Left cardiac atrium (tissue), 4 donors: ENCODE measurements at regions not wholly inside any gene's neighbourhood (a gene's known extent, or its start where the extent isn't known, plus 50 kb on each side); places are given as distances from the start of the nearest gene placed in this dataset.
"Not testable (repeated sequence)": the region's sequence is repeated elsewhere in the genome, so short reads cannot be mapped to it uniquely, and the experiment has no call there.

Source experiments
- ATAC-seq, 2 donors: fragments of 200-7000 bp; cut with Tn5 transposase; one replicate each; pipeline ENCODE4 v1.9.1; 2020; ENCODE audit warnings: mild to moderate bottlenecking in 2 of 2, moderate library complexity in 2 of 2
- DNase-seq: peaks from one replicate; pipeline ENCODE4 v3.0.0-alpha.2; 2020
- intact Hi-C, 2 donors: fragments of 100-400 bp; cut with DNase I; formaldehyde crosslinking; loops; one replicate each; pipeline versions ENCODE4 v1.14.1 to v1.15.1; 2022 to 2023
- donor health status: DM: no; HTN: yes; CAD: no.
- donor health status: DM: no; HTN: yes; CAD: no; lungs with severe emphysema.
- donor health status: DM: yes; HTN: yes; CAD: no.
- donor health status: Dilated cardiomyopathy.

GRCh38 chr20:55074266-55074840, 599.0 kb downstream of the DOK5 start:
- intact Hi-C loops, DNase-seq, ATAC-seq: not testable (repeated sequence)

- DNase-seq (no peak), ATAC-seq (no peak)
- intact Hi-C loops, result no loop called here
These were observed 594.6 kb downstream of the DOK5 start for GRCh38 chr20:55070001-55070400.

GRCh38 chr20:55067158-55067825, 591.9 kb downstream of the DOK5 start:
- intact Hi-C loops, result no loop called here
- DNase-seq (peak; percentile 39), ATAC-seq (peak in 1 of 2 donors; percentile 54)

- intact Hi-C loops, result no loop called here
- DNase-seq (no peak), ATAC-seq (no peak)
These were observed 583.5 kb downstream of the DOK5 start for GRCh38 chr20:55058938-55059337.

GRCh38 chr20:55057779-55058415, 582.5 kb downstream of the DOK5 start:
- DNase-seq, result no peak
- ATAC-seq, result no peak

GRCh38 chr20:55054453-55054852, 579.1 kb downstream of the DOK5 start:
- no peak for ATAC-seq
- no peak for DNase-seq
- intact Hi-C loops, result no loop called here

More at GRCh38 chr20:55057779-55058415, 582.5 kb downstream of the DOK5 start:
- intact Hi-C loops, result no loop called here

GRCh38 chr20:55053389-55053788, 578.0 kb downstream of the DOK5 start:
- no peak for DNase-seq
- intact Hi-C loops, result no loop called here
- no peak for ATAC-seq

- DNase-seq, result no peak
- ATAC-seq, result no peak
- intact Hi-C loops, result no loop called here
These were observed 577.1 kb downstream of the DOK5 start for GRCh38 chr20:55052459-55052858.

GRCh38 chr20:55038684-55039083, 563.3 kb downstream of the DOK5 start:
- intact Hi-C loops, result no loop called here
- ATAC-seq (no peak), DNase-seq (no peak)

- ATAC-seq, result no peak
- intact Hi-C loops, result no loop called here
- no peak for DNase-seq
These were observed 556.6 kb downstream of the DOK5 start for GRCh38 chr20:55031971-55032370.

- ATAC-seq, result no peak
- no peak for DNase-seq
- intact Hi-C loops, result no loop called here
These were observed 539.4 kb downstream of the DOK5 start for GRCh38 chr20:55014766-55015165.

- DNase-seq (no peak), ATAC-seq (no peak)
- intact Hi-C loops, result no loop called here
These were observed 535.4 kb downstream of the DOK5 start for GRCh38 chr20:55010761-55011160.

- intact Hi-C loops, result no loop called here
- no peak for ATAC-seq
- DNase-seq, result no peak
These were observed 533.7 kb downstream of the DOK5 start for GRCh38 chr20:55009066-55009465.

GRCh38 chr20:55004044-55004443, 528.7 kb downstream of the DOK5 start:
- no peak for DNase-seq
- no peak for ATAC-seq

GRCh38 chr20:54995553-54995952, 520.2 kb downstream of the DOK5 start:
- DNase-seq (no peak), ATAC-seq (no peak)
- intact Hi-C loops, result no loop called here

More at GRCh38 chr20:55004044-55004443, 528.7 kb downstream of the DOK5 start:
- intact Hi-C loops, result no loop called here

GRCh38 chr20:54995011-54995410, 519.6 kb downstream of the DOK5 start:
- intact Hi-C loops, result no loop called here
- ATAC-seq (no peak), DNase-seq (no peak)

- no peak for ATAC-seq
These were observed 509.7 kb downstream of the DOK5 start for GRCh38 chr20:54985091-54985490.

GRCh38 chr20:54984104-54984448, 508.7 kb downstream of the DOK5 start:
- intact Hi-C loops, result no loop called here
- ATAC-seq (no peak), DNase-seq (no peak)

More at GRCh38 chr20:54985091-54985490, 509.7 kb downstream of the DOK5 start:
- intact Hi-C loops, result no loop called here
- DNase-seq, result no peak

- DNase-seq, intact Hi-C loops, ATAC-seq: not testable (repeated sequence)
These were observed 508.2 kb downstream of the DOK5 start for GRCh38 chr20:54983394-54984103.

GRCh38 chr20:54981175-54981574, 505.8 kb downstream of the DOK5 start:
- intact Hi-C loops, result no loop called here
- ATAC-seq (no peak), DNase-seq (no peak)
